ENCODE measurements at regions not wholly inside any gene's neighbourhood (a gene's known extent, or its start where the extent isn't known, plus 50 kb on each side); places are given as distances from the start of the nearest gene placed in this dataset.

DNA sequence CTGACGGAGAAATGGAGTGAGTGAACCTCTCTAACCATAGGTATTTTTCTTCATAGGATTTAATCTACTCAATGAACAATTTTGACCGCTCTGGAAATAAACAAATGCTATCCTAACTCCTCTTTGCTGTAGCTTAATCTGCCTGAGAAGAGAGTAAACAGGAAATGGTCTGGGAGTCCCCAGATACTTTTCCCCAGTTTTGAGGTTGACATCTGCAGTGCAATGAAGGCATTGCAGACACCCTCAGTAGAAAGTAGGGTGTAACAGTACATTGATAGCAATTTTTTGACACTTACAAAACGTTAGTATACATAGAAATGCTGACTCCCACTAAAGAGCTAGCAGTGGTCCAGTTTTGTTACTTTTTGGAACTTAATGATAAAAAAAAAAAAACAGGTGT is 495.9 kb upstream of the FAM241A start:
- TF ChIP-seq EP300 (IDR thresholded peaks at IDR 0.05) (no peak), CTCF (IDR thresholded peaks at IDR 0.05) (no peak), POLR2AphosphoS5 (IDR thresholded peaks at IDR 0.05) (no peak), POLR2A (IDR thresholded peaks at IDR 0.05) (no peak)

All from suprapubic skin (tissue), 4 donors.